Spleen (tissue), 7 donors: ENCODE measurements at regions not wholly inside any gene's neighbourhood (a gene's known extent, or its start where the extent isn't known, plus 50 kb on each side); places are given as distances from the start of the nearest gene placed in this dataset.
"Not testable (repeated sequence)": the region's sequence is repeated elsewhere in the genome, so short reads cannot be mapped to it uniquely, and the experiment has no call there.

Experiments
- POLR2A ChIP-seq, 3 donors: fragments of 450-650 bp; IDR thresholded peaks; one replicate each; pipeline ENCODE4 v1.5.1; 2017; ENCODE audit warnings: antibody characterized with exemption in 3 of 3, mild to moderate bottlenecking in 1 of 3
- TF ChIP-seq, protein P1 (sequence below), 11 experiments: fragments of 200-600 bp in 7 of 11; fragments of 450-650 bp in 4 of 11; sonication (generic) in 4 of 11; IDR thresholded peaks in 8 of 11; conservative IDR thresholded peaks in 3 of 11; 1 replicate in 7 of 11; 2 replicates in 4 of 11; pipeline versions ENCODE4 v1.4.0 to v1.8.0; 2016 to 2021; ENCODE audit warnings: antibody characterized with exemption in 11 of 11, inconsistent platforms in 4 of 11, mild to moderate bottlenecking in 1 of 11
- donor health status: DM: no; HTN: no; CAD: no; lungs with moderate emphysema.
- donor health status: DM: no; HTN: no; CAD: no.
- donor health status: DM: no; HTN: no; CAD: no.

GRCh38 chr14:27908484-27908883, 858.1 kb upstream of the FOXG1 start:
- TF ChIP-seq, protein P1, sequence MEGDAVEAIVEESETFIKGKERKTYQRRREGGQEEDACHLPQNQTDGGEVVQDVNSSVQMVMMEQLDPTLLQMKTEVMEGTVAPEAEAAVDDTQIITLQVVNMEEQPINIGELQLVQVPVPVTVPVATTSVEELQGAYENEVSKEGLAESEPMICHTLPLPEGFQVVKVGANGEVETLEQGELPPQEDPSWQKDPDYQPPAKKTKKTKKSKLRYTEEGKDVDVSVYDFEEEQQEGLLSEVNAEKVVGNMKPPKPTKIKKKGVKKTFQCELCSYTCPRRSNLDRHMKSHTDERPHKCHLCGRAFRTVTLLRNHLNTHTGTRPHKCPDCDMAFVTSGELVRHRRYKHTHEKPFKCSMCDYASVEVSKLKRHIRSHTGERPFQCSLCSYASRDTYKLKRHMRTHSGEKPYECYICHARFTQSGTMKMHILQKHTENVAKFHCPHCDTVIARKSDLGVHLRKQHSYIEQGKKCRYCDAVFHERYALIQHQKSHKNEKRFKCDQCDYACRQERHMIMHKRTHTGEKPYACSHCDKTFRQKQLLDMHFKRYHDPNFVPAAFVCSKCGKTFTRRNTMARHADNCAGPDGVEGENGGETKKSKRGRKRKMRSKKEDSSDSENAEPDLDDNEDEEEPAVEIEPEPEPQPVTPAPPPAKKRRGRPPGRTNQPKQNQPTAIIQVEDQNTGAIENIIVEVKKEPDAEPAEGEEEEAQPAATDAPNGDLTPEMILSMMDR (IDR thresholded peaks at IDR 0.05 in 8 of 11, conservative IDR thresholded peaks at IDR 0.05 in 3 of 11): not testable (repeated sequence)
- TF ChIP-seq POLR2A (IDR thresholded peaks at IDR 0.05): not testable (repeated sequence)
